Panc1 (cell line): ENCODE measurements at regions not wholly inside any gene's neighbourhood (a gene's known extent, or its start where the extent isn't known, plus 50 kb on each side); places are given as distances from the start of the nearest gene placed in this dataset.
"Not testable (repeated sequence)": the region's sequence is repeated elsewhere in the genome, so short reads cannot be mapped to it uniquely, and the experiment has no call there.

ENCODE experiments used
- POLR2AphosphoS5 ChIP-seq: IDR thresholded peaks from 2 replicates; pipeline ENCODE4 v1.6.1; 2012; ENCODE audit warnings: mild to moderate bottlenecking, low read depth, low read length, moderate library complexity
- TF ChIP-seq, protein P1 (sequence below): fragments of 450-650 bp; IDR thresholded peaks from 2 replicates; pipeline ENCODE4 v1.5.1; 2017; ENCODE audit warnings: mild to moderate bottlenecking
- TF ChIP-seq, protein P2 (sequence below), 2 experiments: IDR thresholded peaks; 2 replicates each; pipeline ENCODE4 v1.6.1; 2011 to 2012; ENCODE audit warnings: low read depth in 2 of 2, control low read depth in 1 of 2, low read length in 1 of 2, mild to moderate bottlenecking in 1 of 2, moderate library complexity in 1 of 2; ENCODE audit not compliant: insufficient read depth in 1 of 2

DNA sequence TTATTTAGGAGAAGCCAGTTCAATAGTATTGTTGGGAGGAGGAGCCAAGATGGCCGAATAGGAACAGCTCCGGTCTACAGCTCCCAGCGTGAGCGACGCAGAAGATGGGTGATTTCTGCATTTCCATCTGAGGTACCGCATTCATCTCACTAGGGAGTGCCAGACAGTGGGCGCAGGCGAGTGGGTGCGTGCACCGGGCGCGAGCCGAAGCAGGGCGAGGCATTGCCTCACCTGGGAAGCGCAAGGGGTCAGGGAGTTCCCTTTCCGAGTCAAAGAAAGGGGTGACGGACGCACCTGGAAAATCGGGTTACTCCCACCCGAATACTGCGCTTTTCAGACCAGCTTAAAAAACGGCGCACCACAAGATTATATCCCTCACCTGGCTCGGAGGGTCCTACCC lies 403.2 kb upstream of the SMIM31 start:
- TF ChIP-seq, protein P1, sequence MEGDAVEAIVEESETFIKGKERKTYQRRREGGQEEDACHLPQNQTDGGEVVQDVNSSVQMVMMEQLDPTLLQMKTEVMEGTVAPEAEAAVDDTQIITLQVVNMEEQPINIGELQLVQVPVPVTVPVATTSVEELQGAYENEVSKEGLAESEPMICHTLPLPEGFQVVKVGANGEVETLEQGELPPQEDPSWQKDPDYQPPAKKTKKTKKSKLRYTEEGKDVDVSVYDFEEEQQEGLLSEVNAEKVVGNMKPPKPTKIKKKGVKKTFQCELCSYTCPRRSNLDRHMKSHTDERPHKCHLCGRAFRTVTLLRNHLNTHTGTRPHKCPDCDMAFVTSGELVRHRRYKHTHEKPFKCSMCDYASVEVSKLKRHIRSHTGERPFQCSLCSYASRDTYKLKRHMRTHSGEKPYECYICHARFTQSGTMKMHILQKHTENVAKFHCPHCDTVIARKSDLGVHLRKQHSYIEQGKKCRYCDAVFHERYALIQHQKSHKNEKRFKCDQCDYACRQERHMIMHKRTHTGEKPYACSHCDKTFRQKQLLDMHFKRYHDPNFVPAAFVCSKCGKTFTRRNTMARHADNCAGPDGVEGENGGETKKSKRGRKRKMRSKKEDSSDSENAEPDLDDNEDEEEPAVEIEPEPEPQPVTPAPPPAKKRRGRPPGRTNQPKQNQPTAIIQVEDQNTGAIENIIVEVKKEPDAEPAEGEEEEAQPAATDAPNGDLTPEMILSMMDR, result not testable (repeated sequence)
- not testable (repeated sequence) for TF ChIP-seq POLR2AphosphoS5
- TF ChIP-seq, protein P2, sequence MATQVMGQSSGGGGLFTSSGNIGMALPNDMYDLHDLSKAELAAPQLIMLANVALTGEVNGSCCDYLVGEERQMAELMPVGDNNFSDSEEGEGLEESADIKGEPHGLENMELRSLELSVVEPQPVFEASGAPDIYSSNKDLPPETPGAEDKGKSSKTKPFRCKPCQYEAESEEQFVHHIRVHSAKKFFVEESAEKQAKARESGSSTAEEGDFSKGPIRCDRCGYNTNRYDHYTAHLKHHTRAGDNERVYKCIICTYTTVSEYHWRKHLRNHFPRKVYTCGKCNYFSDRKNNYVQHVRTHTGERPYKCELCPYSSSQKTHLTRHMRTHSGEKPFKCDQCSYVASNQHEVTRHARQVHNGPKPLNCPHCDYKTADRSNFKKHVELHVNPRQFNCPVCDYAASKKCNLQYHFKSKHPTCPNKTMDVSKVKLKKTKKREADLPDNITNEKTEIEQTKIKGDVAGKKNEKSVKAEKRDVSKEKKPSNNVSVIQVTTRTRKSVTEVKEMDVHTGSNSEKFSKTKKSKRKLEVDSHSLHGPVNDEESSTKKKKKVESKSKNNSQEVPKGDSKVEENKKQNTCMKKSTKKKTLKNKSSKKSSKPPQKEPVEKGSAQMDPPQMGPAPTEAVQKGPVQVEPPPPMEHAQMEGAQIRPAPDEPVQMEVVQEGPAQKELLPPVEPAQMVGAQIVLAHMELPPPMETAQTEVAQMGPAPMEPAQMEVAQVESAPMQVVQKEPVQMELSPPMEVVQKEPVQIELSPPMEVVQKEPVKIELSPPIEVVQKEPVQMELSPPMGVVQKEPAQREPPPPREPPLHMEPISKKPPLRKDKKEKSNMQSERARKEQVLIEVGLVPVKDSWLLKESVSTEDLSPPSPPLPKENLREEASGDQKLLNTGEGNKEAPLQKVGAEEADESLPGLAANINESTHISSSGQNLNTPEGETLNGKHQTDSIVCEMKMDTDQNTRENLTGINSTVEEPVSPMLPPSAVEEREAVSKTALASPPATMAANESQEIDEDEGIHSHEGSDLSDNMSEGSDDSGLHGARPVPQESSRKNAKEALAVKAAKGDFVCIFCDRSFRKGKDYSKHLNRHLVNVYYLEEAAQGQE (IDR thresholded peaks at IDR 0.05; ENCODE audit: insufficient read depth in 1 of 2, low read depth in 2 of 2, low read length in 1 of 2), result not testable (repeated sequence)
